ENCODE measurements at regions not wholly inside any gene's neighbourhood (a gene's known extent, or its start where the extent isn't known, plus 50 kb on each side); places are given as distances from the start of the nearest gene placed in this dataset.

GRCh38 chr11:70763606-70764005 lies 365.3 kb downstream of the CTTN start:
- TF ChIP-seq CTCF (IDR thresholded peaks at IDR 0.05) (no peak), EZH2phosphoT487 (IDR thresholded peaks at IDR 0.05; ENCODE audit: borderline replicate concordance, low read depth) (no peak), ELF1 (IDR thresholded peaks at IDR 0.05) (no peak), POLR2AphosphoS5 (IDR thresholded peaks at IDR 0.05; ENCODE audit: low read depth, low read length) (no peak), TAF1 (IDR thresholded peaks at IDR 0.05; ENCODE audit: borderline replicate concordance, low read depth, low read length) (no peak), NRF1 (IDR thresholded peaks at IDR 0.05; ENCODE audit: low read depth, low read length) (no peak), JUND (IDR thresholded peaks at IDR 0.05) (no peak), RAD21 (IDR thresholded peaks at IDR 0.05; ENCODE audit: low read length) (no peak), SIN3A (IDR thresholded peaks at IDR 0.05; ENCODE audit: borderline replicate concordance, low read depth, low read length) (no peak), IRF3 (IDR thresholded peaks at IDR 0.05; ENCODE audit: low read depth, low read length) (no peak), MAX (IDR thresholded peaks at IDR 0.05; ENCODE audit: low read depth) (no peak), EP300 (IDR thresholded peaks at IDR 0.05; ENCODE audit: borderline replicate concordance in 1 of 2, low read depth in 1 of 2, low read length in 1 of 2) (no peak), SMC3 (IDR thresholded peaks at IDR 0.05; ENCODE audit: low read depth, low read length) (no peak), CHD2 (IDR thresholded peaks at IDR 0.05; ENCODE audit: low read length, partially characterized antibody) (no peak)

All from SK-N-SH (cell line).